Body of pancreas (tissue), 4 donors: ENCODE measurements at regions not wholly inside any gene's neighbourhood (a gene's known extent, or its start where the extent isn't known, plus 50 kb on each side); places are given as distances from the start of the nearest gene placed in this dataset.

Experiments used
- CTCF ChIP-seq, 7 experiments: fragments of 450-650 bp in 4 of 7; fragments of 200-600 bp in 3 of 7; sonication (generic) in 3 of 7; IDR thresholded peaks; one replicate each; pipeline ENCODE4 v1.5.1; 2016 to 2019; ENCODE audit warnings: antibody characterized with exemption in 7 of 7
- POLR2A ChIP-seq, 3 donors: fragments of 450-650 bp; IDR thresholded peaks; one replicate each; pipeline ENCODE4 v1.6.1; 2016; ENCODE audit warnings: antibody characterized with exemption in 3 of 3, mild to moderate bottlenecking in 2 of 3

- TF ChIP-seq POLR2A (IDR thresholded peaks at IDR 0.05): no peak
- TF ChIP-seq CTCF (IDR thresholded peaks at IDR 0.05): no peak
These were observed 185.5 kb downstream of the ZC3H11B start for GRCh38 chr1:219427403-219427802.
